RWPE1 (cell line): ENCODE measurements at regions not wholly inside any gene's neighbourhood (a gene's known extent, or its start where the extent isn't known, plus 50 kb on each side); places are given as distances from the start of the nearest gene placed in this dataset.
"Not testable (repeated sequence)": the region's sequence is repeated elsewhere in the genome, so short reads cannot be mapped to it uniquely, and the experiment has no call there.

Source experiments
- CTCF ChIA-PET: fragments of 350-600 bp; sonication (Branson Sonifier 250); formaldehyde crosslinking; extraction: SDS; loops from one replicate; lab custom pipeline; 2021; lab: Yijun Ruan, JAX
- POLR2A ChIA-PET: fragments of 400-600 bp; formaldehyde crosslinking; extraction: SDS; loops from one replicate; lab custom pipeline; 2020; ENCODE audit warnings: antibody characterized with exemption; ENCODE audit not compliant: low non-redundant PET; lab: Yijun Ruan, JAX
- DNase-seq: peaks from one replicate; pipeline ENCODE4 v3.0.0; 2012; ENCODE audit warnings: low spot score
- H3K27ac ChIP-seq: fragments of 450-650 bp; 2 replicates; pipeline ENCODE4 v1.5.1; 2017
- CTCF ChIP-seq: fragments of 450-650 bp; conservative IDR thresholded peaks from 2 replicates; pipeline ENCODE4 v1.5.1; 2017; ENCODE audit warnings: low read depth, mild to moderate bottlenecking

DNA sequence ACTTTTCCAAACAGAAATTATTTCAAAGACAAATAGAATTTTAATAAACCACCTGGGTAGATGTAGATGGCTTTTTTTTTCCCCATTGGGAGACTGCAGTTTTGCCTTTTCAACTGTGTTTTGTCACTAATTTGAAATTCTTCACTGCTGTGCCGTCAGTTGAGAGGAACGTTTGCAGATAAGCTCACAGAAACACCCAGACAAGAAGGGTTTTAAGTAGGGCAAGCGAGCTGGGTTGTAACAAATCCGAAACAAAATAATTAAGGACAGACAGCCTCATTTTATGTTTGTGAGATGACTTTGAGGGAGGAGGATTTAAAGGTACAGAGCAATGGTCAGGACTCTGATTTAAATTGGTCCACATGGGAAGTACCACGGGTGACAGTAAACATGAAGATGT is 155.1 kb upstream of the NTRK2 start:
- POLR2A ChIA-PET, result no interaction called here

GRCh38 chr9:84517026-84517425 is 152.5 kb upstream of the NTRK2 start:
- CTCF ChIA-PET, result interaction anchor here (0.8 kb wide), 1 partner anchor 89 kb away, joined by 3 read pairs; no protein-coding TSS in a partner anchor
- no peak for DNase-seq
- POLR2A ChIA-PET, result no interaction called here
- H3K27ac ChIP-seq, result no peak overlapping the region
- TF ChIP-seq CTCF, result no peak

More for the DNA sequence above, 155.1 kb upstream of the NTRK2 start:
- no peak for DNase-seq
- no peak for TF ChIP-seq CTCF
- H3K27ac ChIP-seq, result no peak overlapping the region
- CTCF ChIA-PET, result interaction anchor here (0.7 kb wide), 1 partner anchor 1450 kb away, joined by 5 read pairs; no protein-coding TSS in a partner anchor

GRCh38 chr9:84519413-84519812 is 150.1 kb upstream of the NTRK2 start:
- POLR2A ChIA-PET, result no interaction called here
- H3K27ac ChIP-seq, result no peak overlapping the region
- CTCF ChIA-PET, result interaction anchor here (0.5 to 0.6 kb wide), 2 partner anchors 59 to 154 kb away, joined by 3 read pairs; no protein-coding TSS in a partner anchor
- no peak for TF ChIP-seq CTCF
- DNase-seq, result no peak

DNA sequence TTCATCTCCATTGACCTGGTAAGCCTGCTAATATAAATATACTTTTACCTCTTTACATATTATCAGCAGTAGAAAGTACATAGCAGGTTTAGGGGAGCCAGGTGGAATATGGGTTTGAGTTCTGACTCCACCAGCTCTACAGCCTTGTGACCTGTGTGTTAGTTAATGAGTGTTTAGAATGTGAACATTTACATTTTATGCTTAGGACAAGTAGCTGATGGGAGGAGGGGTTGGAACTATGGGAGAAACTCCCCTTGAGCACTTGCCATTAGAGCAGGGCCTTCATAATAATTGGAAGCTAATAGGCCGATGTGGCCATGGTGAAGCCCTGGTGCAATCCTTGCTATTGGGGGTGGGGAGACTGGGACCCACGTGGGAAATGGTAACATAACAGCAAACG is 148.3 kb upstream of the NTRK2 start:
- no peak for DNase-seq
- no peak overlapping the region for H3K27ac ChIP-seq
- POLR2A ChIA-PET, result no interaction called here
- TF ChIP-seq CTCF, result no peak
- CTCF ChIA-PET, result interaction anchor here (0.6 kb wide), 1 partner anchor 86 kb away, joined by 3 read pairs; no protein-coding TSS in a partner anchor

- DNase-seq, H3K27ac ChIP-seq, POLR2A ChIA-PET: not testable (repeated sequence)
- CTCF ChIA-PET, result interaction anchor here (0.6 kb wide), 1 partner anchor 442 kb away, joined by 3 read pairs; no protein-coding TSS in a partner anchor
Measured at GRCh38 chr9:84526211-84526610, 143.3 kb upstream of the NTRK2 start.

- DNase-seq, POLR2A ChIA-PET, H3K27ac ChIP-seq, CTCF ChIA-PET: not testable (repeated sequence)
Measured at GRCh38 chr9:84527060-84527720, 142.3 kb upstream of the NTRK2 start.

DNA sequence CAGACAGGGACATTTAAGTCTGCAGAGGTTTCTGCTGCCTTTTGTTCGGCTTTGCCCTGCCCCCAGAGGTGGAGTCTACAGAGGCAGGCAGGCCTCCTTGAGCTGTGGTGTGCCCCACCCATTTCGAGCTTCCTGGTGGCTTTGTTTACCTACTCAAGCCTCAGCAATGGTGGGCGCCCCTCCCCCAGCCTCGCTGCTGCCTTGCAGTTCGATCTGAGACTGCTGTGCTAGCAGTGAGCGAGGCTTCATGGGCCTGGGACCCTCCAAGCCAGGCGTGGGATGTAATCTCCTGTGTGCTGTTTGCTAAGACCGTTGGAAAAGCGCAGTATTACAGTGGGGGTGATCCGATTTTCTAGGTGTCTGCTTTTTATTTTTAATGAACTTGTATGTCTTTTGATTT is 133.6 kb upstream of the NTRK2 start:
- POLR2A ChIA-PET, DNase-seq, H3K27ac ChIP-seq, CTCF ChIA-PET: not testable (repeated sequence)

- TF ChIP-seq CTCF, result no peak
- H3K27ac ChIP-seq, result no peak overlapping the region
- no peak for DNase-seq
- ChIA-PET POLR2A (no interaction called here), CTCF (interaction anchor here (0.6 kb wide), 1 partner anchor 93 kb away, joined by 6 read pairs; no protein-coding TSS in a partner anchor)
Measured at GRCh38 chr9:84538879-84539278, 130.7 kb upstream of the NTRK2 start.
